Medulla oblongata (tissue), 1 donor: ENCODE measurements at regions not wholly inside any gene's neighbourhood (a gene's known extent, or its start where the extent isn't known, plus 50 kb on each side); places are given as distances from the start of the nearest gene placed in this dataset.

Source experiments
- DNase-seq: peaks from one replicate; pipeline ENCODE4 v3.0.0-alpha.2; 2015; ENCODE audit errors: extremely low spot score

DNA sequence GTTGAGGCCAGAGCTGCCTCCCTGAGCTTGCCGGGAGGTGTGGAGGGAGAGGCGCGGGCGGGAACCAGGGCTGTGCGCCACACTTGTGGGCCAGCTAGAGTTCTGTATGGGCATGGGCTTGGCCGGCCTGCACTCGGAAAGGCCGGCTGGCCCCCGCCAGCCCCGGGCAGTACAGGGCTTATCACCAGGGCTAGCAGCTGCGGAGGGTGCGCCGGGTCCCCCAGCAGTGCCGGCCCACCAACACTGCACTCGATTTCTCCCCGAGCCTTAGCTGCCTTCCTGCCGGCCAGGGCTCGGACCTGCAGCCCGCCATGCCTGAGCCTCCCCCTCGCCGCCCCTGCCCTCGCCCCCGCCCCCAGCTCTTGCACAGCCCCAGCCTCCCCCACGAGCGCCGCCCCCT lies 472.7 kb downstream of the TFAP2A start:
- DNase-seq: no peak

DNA sequence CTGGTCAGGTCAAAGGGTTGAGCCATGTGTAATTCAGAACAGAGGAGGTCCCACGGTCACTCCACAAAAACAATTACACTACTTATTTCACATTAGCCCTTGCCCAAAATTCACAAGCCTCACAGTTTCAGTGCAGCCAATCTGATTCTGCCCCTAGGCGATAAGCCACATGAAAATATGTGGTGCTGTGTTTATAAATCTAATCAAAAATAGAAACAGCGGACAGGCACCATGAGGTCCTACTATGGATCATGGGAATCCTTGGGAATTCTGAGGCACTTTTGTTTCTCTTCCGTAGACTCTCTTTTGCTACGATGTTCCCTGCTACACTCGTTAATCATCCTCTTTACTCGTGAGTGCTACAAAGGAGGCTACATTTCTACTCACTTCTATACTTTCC lies 476.1 kb downstream of the TFAP2A start:
- DNase-seq: no peak

DNA sequence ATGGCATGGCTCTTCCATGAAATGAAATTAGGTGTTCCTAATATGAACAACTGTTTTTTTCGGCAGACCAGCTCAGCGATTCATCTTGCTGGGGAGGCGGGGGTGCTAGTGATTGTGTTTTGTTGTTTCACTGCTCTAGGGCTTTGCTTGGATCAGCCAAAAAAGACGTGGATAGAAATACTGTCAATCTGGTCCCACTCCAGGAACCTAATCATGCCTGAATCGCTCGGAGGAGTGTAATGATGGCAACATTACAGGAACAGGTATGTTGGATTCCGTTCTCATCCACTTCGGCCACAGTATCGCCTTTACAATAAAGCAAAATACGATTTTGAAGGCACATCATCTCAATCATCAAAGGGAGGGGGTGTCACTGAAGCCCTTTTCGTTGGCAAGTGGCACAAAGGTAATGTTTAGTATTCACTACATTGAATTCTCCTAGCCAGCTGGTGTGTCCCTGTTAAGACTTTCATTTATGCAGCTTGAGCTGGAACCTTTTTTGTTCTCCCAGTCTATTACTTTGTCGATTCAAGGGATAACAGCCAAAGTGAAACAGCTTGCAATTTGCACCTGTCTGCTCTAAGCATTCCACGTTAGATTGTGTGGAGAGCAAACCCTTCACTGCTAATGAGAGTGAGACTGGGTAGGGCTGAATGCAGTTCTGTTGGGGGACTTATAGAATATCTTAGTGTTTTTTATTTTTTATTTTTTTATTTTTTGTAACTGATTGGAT lies 477.7 kb downstream of the TFAP2A start:
- no peak for DNase-seq

DNA sequence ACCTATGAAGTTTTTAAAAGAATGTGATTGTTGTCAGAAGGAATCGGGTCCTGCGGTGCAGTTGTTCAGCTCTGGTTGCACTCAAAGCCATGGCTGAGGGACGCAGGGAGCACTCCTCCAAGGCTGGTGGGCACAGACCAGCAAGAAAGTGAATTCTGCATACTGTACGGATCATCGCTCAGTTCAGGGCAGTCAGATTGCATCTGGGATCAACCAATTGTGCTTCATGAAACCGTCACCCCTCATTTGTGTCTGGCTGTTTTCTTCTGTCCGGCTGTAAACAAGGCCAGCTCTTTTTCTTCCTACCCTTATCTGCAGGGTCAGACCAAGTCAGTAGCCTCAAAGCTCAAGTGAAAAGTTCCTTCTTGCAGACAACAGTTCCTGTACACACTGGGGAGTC lies 478.3 kb downstream of the TFAP2A start:
- no peak for DNase-seq

DNA sequence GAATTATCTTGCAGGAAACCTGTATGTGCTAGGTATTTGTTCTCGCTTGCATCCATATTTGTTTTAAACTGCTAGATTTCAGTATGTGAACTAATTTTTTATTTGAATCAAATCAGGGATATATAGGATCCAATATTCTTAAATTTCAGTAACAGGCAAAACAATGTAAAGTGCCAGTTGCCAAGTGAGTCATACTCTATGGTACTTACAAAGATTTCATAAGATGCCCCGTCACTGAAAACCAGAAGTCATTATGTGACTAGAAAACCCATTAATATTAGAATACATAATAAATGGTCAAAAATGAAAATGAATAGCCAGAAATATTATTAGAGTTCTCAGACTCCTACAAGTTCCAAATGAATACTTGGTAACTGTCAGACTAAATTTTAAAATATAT lies 481.2 kb downstream of the TFAP2A start:
- DNase-seq: no peak

DNA sequence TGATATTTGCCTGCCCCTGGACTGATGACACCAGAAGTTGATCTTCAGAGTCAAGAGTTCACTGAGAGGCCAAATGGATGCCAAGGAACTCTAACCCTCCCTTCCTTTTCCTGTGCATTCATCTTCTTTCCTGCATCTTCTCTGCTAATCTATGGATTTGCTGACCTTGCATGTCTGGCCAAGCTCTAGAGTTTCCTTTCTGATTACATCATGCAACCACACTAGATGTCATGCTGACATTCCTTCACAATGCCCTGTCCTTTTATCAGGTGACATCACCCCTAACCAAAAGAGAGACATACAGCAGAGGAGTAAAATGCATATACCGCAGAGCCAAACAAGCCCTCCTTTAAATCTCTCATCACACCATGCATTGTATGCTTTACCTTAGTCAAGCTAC lies 487.6 kb downstream of the TFAP2A start:
- DNase-seq: no peak

DNA sequence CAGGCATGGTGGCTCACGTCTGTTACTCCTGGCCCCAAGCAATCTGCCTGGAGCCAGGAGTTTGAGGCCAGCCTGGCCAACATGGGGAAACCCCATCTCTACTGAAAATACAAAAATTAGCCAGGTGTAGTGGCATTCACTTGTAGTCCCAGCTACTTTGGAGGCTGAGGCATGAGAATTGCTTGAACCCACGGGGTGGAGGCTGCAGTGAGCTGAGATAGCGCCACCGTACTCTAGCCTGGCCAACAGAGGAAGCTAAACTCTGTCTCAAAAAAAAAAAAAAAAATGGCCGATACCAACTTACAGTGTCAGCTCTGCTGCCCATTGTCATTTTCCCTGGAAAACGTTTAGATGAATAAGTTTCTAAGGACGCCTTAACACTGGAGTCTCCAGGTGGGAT lies 489.9 kb downstream of the TFAP2A start:
- no peak for DNase-seq

DNA sequence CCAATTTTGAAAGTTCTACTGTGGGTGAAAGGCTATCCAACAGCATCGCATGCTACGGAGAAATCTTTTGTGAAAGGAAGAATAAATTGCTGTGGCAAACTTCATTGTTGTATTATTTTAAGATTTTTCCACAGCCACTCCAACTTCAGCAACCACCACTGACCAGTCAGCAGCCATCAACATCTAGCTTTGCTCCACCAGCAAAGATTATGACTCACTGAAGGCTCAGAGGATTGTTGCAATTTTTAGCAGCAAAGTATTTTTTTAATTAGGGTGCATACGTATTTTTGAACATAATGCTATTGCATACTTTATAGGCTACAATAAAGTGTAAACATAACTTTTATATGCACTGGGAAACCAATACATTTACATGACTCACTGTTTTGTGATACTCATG lies 493.5 kb downstream of the TFAP2A start:
- no peak for DNase-seq

DNA sequence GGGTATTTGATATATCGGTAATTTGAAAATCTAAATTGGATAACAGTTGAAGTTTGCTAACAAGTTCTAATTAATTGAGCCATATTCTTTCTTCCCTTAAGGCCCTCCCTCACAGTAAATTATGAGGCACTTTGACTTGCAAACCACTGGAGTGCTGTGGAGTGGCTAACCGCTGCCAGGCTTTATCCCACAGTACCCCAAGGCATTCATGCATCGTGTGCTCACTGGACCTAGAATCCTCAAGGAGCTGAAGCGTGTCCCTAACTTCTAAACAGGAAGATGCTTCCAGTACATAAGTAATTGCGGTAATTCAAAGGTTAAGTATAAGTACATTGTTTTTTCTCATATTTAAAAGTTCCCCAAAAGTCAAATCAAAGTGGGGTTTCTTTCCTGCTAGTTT lies 499.9 kb downstream of the TFAP2A start:
- no peak for DNase-seq

DNA sequence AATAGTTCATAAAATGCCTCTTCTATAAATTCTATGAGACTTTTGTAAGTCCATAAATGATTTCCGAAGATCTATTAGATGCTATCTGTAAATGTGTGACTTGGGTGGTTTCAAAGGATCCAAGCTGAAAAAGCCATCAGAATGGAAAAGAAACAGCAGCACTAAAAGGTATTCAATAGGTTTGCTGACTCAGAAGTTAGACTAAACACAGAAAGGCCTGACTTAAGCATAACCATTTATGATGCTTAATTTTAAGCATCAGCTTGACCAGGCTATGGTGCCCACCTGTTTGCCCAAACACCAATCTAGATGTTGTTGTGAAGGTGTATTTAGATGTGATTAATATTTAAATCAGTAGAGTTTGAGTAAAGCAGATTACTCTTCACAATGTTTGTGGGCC lies 513.5 kb downstream of the TFAP2A start:
- no peak for DNase-seq

DNA sequence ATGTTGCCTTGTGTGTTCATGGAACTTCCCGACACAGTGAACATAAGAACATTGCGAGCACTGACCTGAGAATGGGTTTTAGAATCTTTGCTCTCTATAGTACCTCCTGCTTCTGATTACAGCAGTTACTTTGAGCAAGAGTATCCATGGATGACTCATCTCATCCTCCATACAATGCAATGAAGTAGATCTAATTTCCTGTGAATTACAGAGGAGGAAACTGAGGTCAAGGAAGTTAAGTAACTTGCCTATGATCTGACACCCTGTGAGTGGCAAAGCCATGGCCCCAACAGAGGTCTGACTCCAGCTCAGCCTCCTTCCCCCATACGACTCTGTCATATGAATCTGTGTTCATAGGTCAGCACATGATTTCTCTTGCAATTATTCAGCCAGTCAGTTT lies 518.1 kb downstream of the TFAP2A start:
- DNase-seq: no peak

DNA sequence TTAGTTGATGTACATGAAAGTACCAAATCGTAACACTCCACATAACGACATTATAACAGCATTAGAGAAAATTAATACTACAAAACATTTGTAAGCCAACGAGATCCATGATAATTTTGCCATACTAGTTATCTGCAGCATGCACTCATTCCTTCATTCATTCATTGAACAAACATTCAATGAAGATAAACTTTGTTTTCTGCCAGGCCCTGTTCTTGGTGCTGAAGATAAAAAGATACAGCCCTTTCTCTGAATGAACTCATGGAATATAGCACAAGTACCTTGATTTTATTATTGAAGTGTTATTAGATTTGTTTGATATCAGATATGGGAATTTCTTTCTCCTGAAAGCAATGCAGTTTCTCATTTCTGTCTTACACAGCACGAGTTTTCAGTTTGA lies 524.0 kb downstream of the TFAP2A start:
- no peak for DNase-seq

DNA sequence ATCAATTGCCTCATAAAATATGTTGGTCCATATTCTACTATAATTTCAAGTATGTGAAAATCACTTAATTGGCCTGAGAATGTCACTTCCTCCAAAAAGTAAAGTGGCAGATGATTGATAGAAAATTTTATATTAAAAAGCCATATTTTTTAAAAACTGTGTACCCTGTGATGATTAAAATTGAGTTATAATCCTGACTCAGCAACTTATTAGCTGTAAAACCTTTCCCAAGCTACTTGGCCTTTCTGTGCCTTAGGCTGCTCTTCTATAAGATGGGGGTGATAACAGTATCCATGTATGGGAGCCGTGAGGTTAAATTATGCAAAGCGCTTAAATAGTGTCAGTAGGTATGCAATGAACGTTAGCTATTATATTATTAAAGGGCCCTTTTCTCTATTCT lies 524.4 kb downstream of the TFAP2A start:
- DNase-seq: no peak

DNA sequence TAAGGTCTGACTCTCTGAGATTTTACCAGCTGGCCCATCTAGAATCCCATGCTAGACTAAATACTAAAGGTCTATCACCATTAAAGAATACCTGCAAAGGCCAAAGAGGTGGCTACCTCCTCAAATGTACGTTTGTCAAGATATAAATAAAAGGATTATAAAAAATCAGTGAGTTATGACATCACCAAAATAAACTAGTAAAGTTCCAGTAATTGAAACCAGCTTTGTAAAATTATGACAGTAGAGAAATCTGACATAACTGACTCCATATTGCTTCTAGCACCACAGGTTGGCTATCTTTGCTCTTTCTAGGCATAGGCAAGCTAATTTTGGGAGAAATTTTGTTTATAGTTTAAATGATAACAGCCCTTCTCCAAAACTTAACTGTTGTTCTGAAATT lies 536.3 kb downstream of the TFAP2A start:
- DNase-seq: no peak

DNA sequence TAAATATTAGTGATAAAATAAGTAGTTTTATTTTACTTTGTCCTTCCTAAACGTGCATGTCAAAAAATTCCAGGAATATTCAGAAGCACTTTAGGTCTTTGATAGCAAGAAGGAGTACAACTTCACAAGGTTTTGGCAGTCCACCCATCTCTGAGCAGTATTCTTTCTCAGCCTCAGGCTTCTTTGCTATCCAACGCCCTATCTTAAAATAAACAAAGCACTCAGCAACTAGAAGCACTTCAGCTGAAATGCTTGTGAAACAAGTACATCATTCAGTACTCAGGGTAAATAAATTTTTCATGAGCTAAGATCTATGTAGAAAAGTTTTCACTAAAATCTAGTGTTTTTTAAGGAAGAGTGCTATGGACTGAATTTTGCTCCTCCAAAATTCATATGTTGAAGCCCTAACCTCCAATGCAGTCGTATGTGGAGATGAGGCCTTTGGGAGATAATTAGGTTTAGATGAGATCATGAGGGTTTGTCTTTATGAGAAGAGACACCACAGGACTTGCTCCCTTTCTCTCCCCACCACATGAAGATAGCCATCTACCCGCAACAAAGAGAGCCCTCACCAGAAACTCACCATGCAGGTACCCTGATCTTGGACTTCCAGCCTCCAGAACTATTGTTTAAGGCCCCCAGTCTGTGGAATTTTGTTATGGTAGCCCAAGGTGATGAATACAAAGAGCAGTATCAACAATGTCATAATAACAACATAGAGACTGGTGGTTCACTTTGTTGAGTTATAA lies 539.1 kb downstream of the TFAP2A start:
- DNase-seq: no peak

DNA sequence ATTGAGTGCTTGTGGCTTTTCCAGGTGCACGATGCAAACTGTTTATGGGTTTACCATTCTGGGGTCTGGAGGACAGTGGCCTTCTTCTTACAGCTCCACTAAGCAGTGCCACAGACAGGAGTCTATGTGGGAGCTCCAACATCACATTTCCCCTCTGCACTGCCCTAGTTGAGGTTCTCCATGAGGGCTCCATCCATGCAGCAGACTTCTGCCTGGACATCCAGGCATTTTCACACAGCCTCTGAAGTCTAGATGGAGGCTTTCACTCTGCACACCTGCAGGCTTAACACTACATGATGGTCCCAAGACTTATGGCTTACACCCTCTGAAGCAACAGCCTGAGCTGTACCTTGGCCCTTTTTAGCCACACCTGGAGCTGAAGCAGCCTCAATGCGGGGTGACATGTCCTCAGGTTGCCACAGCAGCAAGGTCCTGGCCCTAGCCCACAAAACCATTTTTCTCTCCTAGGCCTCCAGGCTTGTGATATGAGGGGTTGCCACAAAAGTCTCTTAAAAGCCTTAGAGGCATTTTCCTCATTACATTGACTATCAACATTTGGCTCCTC lies 552.2 kb downstream of the TFAP2A start:
- no peak for DNase-seq

DNA sequence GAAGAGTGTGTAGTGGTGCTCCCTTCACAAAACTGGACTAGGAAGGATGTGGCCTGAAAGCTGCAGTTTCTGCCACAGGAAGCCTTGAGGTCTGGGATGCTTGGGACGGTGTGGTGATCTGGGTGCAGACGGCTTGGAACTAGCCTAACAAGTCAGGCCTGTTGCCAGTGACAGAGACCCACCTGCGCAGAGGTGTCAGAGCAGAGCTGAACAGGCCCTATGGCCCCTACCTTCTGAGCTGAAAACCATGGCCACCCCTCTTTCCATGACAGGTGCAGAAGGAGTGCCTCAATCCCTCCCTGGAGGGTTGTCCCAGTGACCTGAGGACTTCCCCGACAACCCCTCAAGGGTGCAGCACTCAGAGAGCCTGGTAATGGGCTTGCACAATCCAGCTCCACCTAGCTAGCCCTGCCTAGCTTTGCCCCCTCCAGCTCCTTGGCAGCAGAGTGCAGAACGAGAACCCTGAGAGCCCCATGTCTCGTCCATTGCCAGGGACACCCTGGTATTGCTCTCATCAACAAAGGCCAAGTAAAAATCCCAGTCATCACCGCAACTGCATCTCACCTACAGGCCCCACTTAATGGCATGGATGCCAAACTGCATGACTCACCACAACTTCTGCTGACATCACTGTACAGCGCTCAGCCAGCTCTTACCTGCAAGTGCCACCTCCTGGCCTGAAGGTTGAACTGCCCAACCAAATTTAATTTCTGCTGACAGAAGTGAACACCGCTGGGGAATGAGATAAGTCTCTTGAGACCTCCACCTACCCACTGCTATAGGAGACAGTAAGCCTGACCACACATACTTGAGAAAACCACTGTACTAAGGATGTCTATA lies 563.1 kb downstream of the TFAP2A start:
- no peak for DNase-seq

DNA sequence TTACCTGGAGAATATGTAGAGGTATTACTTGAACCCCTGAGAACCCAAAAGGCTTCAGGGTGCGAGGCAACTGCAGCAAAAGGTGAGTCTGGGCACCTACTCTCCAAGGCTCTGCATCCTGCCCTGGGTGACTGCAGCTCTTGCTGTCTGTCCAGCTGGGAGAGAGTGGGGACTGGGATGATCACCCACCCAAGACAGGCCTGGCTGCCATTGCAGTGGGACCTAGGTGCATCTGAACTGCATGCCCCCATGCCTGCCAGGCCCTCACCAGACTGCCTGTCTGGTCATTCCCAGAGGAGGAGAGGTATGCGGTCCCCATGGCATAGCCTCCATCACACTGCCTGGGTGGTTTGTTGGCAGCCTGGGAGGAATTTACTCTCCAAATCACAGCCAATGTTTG lies 563.9 kb downstream of the TFAP2A start:
- no peak for DNase-seq

DNA sequence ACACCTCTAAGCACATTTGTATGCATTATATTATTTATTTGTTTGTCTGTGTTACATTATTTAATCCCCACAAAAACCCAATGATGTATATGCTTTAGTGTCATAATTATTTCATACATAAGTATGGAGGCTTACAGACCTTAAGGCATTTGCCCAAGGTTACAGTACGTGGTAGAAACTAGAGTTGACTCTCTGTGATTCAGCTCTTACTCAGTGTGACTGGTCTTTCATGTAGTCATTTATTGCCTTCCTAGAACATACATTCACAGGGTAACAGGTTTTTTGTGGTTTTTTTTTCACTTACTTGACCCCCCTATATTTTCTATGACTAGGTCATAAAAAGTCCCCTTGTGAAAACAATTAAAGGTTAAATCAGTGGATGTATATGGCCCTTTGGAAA lies 566.8 kb downstream of the TFAP2A start:
- DNase-seq: no peak

DNA sequence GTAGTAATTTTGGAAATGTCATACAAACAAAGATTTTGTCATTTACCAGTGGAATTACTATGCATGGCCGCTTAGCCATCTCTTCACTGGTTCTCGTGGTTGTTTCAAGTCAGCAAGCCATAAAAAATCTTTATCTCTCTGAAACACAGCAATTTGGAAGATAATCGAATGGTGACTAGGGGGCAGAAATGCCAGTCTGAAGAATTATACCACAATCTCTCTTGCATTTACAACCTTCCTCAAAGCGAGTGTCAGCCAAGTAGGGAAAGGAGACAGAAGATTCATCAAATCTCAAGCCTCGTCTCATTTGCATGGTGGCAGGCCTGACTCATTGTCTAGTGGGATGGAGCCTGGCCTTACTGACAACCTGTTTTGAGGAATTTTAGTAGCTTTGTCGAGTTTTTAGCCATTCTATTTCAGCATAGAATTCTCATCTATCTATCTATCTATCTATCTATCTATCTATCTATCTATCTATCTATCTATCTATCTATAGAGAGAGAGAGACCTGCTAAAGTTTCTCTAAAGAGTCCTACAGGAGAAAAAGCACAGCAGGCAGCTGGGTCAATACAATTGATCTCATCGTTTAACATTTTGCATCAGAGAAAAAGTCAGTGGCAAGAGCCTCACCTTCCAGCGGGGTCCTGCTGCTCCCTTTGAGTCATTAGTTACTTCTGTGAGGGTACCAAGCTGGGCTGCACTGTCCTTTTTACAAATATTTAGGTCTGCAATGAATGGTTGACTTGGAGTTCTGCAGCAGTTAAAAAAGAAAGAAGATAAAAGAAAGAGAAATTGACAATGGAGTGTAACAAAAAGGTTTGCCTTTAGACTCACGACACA lies 572.8 kb downstream of the TFAP2A start:
- DNase-seq: no peak

DNA sequence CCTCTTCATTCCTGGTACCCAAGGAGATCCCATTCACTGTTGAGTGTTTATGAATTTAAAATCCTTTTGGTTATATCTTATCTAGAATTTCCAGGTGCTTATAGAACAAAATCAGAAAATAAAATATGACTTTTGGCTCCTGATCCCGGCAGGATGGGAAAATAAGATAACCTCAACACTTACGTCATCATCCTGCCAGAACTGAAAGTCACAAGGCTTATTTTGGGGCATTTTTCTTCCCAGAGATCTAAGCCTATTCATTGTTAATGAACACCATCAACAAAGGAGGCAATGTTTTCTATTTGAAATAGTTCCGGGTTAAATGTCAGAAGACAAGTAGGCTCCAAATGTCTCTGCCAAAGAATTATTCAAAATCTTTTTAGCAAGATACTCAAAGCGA lies 580.6 kb downstream of the TFAP2A start:
- no peak for DNase-seq
